Uterus (tissue), 3 donors: ENCODE measurements at regions not wholly inside any gene's neighbourhood (a gene's known extent, or its start where the extent isn't known, plus 50 kb on each side); places are given as distances from the start of the nearest gene placed in this dataset.

Experiments used
- DNase-seq, 2 donors: peaks; one replicate each; pipeline ENCODE4 v3.0.0-alpha.2; 2019 to 2020
- H3K27ac ChIP-seq, 2 donors: fragments of 200-600 bp; sonication (generic); 1 replicate in 1 of 2; 2 replicates in 1 of 2; pipeline ENCODE4 v1.5.1; 2016 to 2018
- H3K27me3 ChIP-seq, 2 donors: fragments of 200-600 bp; sonication (generic); one replicate each; pipeline ENCODE4 v1.5.1; 2018 to 2019; ENCODE audit warnings: control low read depth in 1 of 2
- H3K36me3 ChIP-seq, 2 donors: fragments of 200-600 bp; sonication (generic); one replicate each; pipeline ENCODE4 v1.5.1; 2019; ENCODE audit warnings: control low read depth in 1 of 2
- H3K4me1 ChIP-seq, 2 donors: fragments of 200-600 bp; sonication (generic); one replicate each; pipeline ENCODE4 v1.5.1; 2018 to 2019; ENCODE audit warnings: control low read depth in 1 of 2
- H3K4me3 ChIP-seq, 2 donors: fragments of 200-600 bp; sonication (generic); 1 replicate in 1 of 2; 2 replicates in 1 of 2; pipeline ENCODE4 v1.5.1; 2018 to 2019; ENCODE audit warnings: mild to moderate bottlenecking in 1 of 2
- H3K9me3 ChIP-seq, 2 donors: fragments of 200-600 bp; sonication (generic); one replicate each; pipeline ENCODE4 v1.5.1; 2019; ENCODE audit warnings: control low read depth in 1 of 2
- POLR2A ChIP-seq, 2 donors: fragments of 450-650 bp; IDR thresholded peaks; one replicate each; pipeline ENCODE4 v1.6.1; 2016; ENCODE audit warnings: antibody characterized with exemption in 2 of 2, mild to moderate bottlenecking in 1 of 2, moderate library complexity in 1 of 2
- intact Hi-C: fragments of 100-400 bp; cut with DNase I; formaldehyde crosslinking; loops from one replicate; pipeline ENCODE4 v1.15.1; 2023; ENCODE audit warnings: low total_unique reads
- TF ChIP-seq, protein P1 (sequence below), 4 experiments: fragments of 200-600 bp in 2 of 4; fragments of 450-650 bp in 2 of 4; sonication (generic) in 2 of 4; IDR thresholded peaks; one replicate each; pipeline ENCODE4 v1.5.1; 2016 to 2019; ENCODE audit warnings: antibody characterized with exemption in 4 of 4, mild to moderate bottlenecking in 2 of 4, moderate library complexity in 1 of 4
- donor health status: DM: yes; HTN: yes; CAD: no.

- Histone ChIP-seq H3K27me3 (no peaks in the 10 kb centered on the region), H3K4me3 (no peak overlapping the region), H3K9me3 (no peaks in the 10 kb centered on the region), H3K4me1 (no peaks in the 10 kb centered on the region), H3K27ac (no peak overlapping the region), H3K36me3 (no peaks in the 10 kb centered on the region)
- intact Hi-C loops = no loop called here
- TF ChIP-seq, protein P1, sequence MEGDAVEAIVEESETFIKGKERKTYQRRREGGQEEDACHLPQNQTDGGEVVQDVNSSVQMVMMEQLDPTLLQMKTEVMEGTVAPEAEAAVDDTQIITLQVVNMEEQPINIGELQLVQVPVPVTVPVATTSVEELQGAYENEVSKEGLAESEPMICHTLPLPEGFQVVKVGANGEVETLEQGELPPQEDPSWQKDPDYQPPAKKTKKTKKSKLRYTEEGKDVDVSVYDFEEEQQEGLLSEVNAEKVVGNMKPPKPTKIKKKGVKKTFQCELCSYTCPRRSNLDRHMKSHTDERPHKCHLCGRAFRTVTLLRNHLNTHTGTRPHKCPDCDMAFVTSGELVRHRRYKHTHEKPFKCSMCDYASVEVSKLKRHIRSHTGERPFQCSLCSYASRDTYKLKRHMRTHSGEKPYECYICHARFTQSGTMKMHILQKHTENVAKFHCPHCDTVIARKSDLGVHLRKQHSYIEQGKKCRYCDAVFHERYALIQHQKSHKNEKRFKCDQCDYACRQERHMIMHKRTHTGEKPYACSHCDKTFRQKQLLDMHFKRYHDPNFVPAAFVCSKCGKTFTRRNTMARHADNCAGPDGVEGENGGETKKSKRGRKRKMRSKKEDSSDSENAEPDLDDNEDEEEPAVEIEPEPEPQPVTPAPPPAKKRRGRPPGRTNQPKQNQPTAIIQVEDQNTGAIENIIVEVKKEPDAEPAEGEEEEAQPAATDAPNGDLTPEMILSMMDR (IDR thresholded peaks at IDR 0.05) = no peak
- TF ChIP-seq POLR2A (IDR thresholded peaks at IDR 0.05) = no peak
- no peak for DNase-seq
Measured at GRCh38 chr12:77777274-77777673, 53.4 kb upstream of the NAV3 start.

DNA sequence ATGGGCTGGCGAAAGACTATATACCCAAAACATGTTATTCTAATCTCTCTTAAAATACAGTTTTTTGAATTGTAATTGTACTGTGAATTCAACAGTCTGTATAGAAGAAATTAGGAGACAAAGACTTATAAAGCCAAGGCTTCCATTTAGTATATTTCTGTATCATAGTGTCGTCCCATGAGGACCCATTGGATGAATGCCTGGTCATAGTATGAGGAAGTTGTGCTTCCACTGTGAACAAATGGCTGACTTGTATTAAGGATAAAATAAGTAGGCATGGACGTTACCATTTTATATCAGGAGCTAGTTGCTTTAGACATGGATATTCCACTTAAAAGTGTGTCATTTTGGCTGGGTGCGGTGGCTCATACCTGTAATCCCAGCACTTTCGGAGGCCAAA is 55.9 kb upstream of the NAV3 start:
- Histone ChIP-seq H3K27ac (no peak overlapping the region), H3K36me3 (no peaks in the 10 kb centered on the region), H3K9me3 (no peaks in the 10 kb centered on the region), H3K27me3 (no peaks in the 10 kb centered on the region), H3K4me3 (no peak overlapping the region), H3K4me1 (no peaks in the 10 kb centered on the region)
- intact Hi-C loops = no loop called here
- TF ChIP-seq, protein P1 (IDR thresholded peaks at IDR 0.05) = no peak
- TF ChIP-seq POLR2A (IDR thresholded peaks at IDR 0.05) = no peak
- DNase-seq = no peak

DNA sequence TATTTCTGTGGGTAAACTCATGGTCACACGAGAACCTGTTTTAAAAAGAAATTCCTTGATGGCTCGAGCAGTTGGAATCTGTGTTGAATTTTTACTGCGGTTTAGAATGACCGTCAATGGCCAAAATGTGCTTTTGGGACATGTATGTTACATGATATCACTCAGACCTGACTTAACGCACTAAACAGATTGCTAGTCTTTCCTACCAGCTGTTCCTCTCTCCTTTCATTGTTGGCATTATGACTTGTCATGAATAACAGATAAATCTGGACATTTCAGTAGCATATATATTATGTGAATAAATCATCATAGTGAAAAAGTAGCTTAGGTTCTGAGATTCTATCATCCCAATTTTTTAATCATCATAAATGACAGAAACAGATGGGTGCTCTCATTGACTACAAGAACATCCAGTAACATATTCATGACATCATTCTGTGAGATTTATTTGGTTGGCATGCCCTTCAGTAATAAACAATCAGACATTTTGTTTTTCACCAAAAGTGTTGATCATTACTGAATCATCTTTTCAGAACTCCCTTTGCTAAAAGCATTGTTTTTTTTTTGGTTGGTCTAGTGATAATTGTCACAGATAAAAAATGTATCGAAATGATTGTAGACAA is 57.9 kb upstream of the NAV3 start:
- no peak overlapping the region for H3K4me3 ChIP-seq
- H3K4me1 ChIP-seq = no peaks in the 10 kb centered on the region
- TF ChIP-seq, protein P1 (IDR thresholded peaks at IDR 0.05) = no peak
- no peak for TF ChIP-seq POLR2A (IDR thresholded peaks at IDR 0.05)
- DNase-seq = no peak
- no peaks in the 10 kb centered on the region for H3K9me3 ChIP-seq
- intact Hi-C loops = no loop called here
- H3K27ac ChIP-seq = no peak overlapping the region
- H3K27me3 ChIP-seq = no peaks in the 10 kb centered on the region
- H3K36me3 ChIP-seq = no peaks in the 10 kb centered on the region

GRCh38 chr12:77768558-77768957 is 62.1 kb upstream of the NAV3 start:
- no peak overlapping the region for H3K4me3 ChIP-seq
- intact Hi-C loops = no loop called here
- H3K36me3 ChIP-seq = no peaks in the 10 kb centered on the region
- no peak overlapping the region for H3K27ac ChIP-seq
- H3K27me3 ChIP-seq = no peaks in the 10 kb centered on the region
- H3K4me1 ChIP-seq = no peaks in the 10 kb centered on the region
- TF ChIP-seq, protein P1 (IDR thresholded peaks at IDR 0.05) = no peak
- no peak for TF ChIP-seq POLR2A (IDR thresholded peaks at IDR 0.05)
- no peak for DNase-seq
- H3K9me3 ChIP-seq = no peaks in the 10 kb centered on the region

DNA sequence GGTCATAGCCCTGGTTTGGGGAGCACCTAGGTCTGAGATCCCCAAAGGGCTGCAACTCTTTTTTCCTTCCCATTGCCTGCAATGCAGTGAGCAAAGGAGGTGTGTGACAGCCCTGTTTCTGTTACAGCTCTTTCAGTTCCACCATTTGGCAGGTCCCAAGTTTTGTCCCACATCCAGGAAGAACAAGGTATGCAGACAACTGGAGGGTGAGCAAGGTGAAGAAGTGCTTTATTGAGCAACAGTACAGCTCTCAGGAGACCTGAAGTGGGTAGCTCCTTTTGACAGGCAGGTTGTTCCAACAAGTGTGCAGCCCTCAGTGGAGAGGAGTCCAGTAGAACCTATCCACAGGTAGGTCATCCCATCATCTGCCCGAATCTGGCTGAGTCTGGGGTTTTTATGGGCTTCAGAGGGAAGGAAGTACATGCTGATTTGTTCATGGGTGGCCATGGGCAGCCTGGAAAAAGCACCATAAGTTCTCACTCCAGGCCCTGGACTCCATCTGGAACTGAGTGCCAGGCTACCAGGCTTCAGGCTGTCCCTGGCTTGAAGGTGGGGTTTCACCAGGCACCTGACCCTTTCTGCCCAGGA is 62.8 kb upstream of the NAV3 start:
- no peak overlapping the region for H3K27ac ChIP-seq
- no peak for DNase-seq

More for the DNA sequence above, 62.8 kb upstream of the NAV3 start:
- Histone ChIP-seq H3K4me1 (no peaks in the 10 kb centered on the region), H3K36me3 (no peaks in the 10 kb centered on the region), H3K4me3 (no peak overlapping the region), H3K9me3 (no peaks in the 10 kb centered on the region), H3K27me3 (no peaks in the 10 kb centered on the region)
- TF ChIP-seq, protein P1 (IDR thresholded peaks at IDR 0.05) = no peak
- TF ChIP-seq POLR2A (IDR thresholded peaks at IDR 0.05) = no peak
- intact Hi-C loops = no loop called here
